HG03060 (cell line): ENCODE measurements at regions not wholly inside any gene's neighbourhood (a gene's known extent, or its start where the extent isn't known, plus 50 kb on each side); places are given as distances from the start of the nearest gene placed in this dataset.
"Not testable (repeated sequence)": the region's sequence is repeated elsewhere in the genome, so short reads cannot be mapped to it uniquely, and the experiment has no call there.

Experiments
- ATAC-seq: cut with Tn5 transposase; IDR thresholded peaks from one replicate; pipeline ENCODE4 v1.9.1; 2021; ENCODE audit warnings: low read depth, moderate number of reproducible peaks; ENCODE audit not compliant: unreplicated experiment

GRCh38 chr10:43852644-43853214 is 204.0 kb upstream of the ZNF32 start:
- ATAC-seq: no peak

DNA sequence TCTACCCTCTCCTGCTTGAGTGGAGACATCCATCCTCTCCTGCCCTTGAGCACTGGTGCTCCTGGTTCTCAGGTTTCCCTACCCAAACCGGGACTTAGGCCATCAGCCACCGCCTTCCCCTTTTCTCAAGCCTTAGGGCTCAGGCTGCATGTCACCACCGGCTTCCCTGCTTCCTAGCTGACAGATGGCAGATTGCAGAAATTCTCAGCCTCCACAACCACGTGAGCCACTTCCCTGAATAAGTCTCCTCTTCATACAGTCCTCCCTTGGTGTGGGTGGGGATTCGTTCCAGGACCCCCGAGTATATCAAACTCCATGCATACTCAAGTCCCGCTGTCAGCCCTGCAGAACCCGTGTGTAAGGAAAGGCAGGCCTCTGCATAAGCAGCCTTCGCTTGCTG is 203.5 kb upstream of the ZNF32 start:
- ATAC-seq: no peak

DNA sequence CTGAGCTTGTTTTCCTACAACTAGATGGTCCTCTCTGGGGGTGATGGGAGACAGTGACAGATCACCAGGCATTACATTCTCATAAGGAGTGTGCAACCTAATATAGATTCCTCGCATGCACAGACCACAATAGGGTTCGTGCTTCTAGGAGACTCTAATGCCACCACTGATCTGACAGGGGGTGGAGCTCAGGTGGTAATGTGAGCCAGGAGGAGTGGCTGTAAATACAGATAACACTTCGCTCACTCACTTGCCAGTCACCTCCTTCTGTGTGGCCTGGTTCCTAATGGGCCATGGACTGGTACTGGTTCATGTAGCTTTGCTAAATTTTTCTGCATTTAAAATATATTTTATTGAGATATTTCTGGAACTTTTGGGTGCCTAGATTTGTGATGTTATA is 202.3 kb upstream of the ZNF32 start:
- no peak for ATAC-seq

DNA sequence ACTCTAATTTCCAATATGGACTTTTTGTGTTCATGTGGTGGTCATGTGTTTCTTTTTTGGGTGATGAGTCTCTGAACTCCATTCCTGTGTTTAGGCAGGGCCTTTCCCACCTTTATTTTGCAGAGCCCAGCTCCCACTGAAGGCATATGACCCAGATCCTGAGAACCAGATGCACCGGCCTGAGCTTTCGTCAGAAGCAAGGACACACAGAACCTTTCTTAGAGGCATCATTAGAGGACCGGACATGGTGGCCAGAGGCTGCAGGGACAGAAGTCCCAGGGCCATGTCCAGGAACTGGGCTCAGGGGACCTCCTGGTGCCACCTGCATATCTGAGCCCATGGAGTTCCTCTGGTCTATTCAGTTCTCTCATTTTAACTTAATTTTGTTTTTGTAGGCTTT is 200.9 kb upstream of the ZNF32 start:
- no peak for ATAC-seq

DNA sequence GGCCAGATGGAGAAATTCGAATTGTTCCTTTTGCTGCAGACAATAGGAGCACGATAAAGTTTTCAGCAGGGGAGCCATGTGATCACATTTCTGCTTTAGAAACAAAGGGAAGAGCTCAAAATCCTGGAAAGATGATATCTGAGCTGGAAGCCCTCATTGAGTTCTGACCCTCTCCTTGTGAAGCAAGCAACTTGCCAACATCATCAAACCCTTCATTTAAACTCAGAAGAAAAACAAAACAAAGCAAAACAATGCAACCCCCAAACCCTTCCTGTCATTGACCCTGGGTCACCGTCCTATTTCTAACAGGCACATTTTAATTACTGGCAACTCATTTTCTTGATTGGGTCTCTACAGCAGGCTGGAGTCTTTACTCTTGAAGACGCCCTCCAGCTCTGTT is 198.3 kb upstream of the ZNF32 start:
- ATAC-seq: no peak

DNA sequence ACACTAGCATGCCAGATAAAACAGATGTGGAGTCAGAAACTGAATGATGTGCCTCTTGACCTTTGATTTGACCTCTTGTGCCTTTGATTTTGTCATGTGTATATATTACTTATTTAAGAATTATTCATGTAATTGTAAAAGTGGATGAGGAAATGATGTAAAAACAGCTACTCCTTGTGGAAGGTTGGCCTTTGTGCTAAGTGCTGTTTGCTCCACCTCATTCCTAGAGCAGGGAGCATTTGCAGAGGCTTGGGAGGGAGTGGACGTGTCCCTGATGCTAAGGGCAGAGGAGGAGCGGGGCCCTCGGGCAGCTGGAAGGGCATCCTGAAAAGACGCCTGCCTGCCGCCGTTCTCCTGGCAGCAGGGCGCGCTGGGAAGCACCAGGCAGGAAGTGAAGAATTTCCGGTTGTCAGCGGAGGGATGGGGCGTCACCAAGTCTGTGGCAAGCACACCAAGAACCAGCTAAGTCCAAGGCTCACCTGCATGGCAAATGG is 197.6 kb upstream of the ZNF32 start:
- no peak for ATAC-seq

- no peak for ATAC-seq
Measured at GRCh38 chr10:43845121-43845520, 196.4 kb upstream of the ZNF32 start.

DNA sequence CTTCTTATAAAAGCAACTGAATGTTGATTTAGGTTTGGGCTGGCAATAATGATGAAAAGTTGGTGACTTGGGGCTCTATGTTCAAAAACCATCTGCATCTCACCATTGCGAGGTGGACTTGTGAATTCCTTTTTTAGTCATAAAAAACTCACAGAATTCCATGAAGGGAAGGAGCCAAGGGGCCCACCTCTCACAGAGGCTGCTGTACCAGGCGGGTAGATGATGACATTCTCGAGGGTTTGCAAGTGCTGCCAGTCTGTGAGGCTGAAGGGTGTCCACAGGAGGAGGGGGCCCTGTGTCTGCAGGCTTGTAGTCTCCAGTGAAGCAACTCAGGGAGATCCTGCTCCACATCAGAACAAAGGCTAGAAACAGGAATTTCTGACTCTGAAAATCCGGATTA is 195.5 kb upstream of the ZNF32 start:
- ATAC-seq: no peak

GRCh38 chr10:43843321-43844101 is 194.8 kb upstream of the ZNF32 start:
- no peak for ATAC-seq

GRCh38 chr10:43842496-43842895 is 193.8 kb upstream of the ZNF32 start:
- ATAC-seq: no peak

- ATAC-seq: no peak
Measured at GRCh38 chr10:43842072-43842471, 193.4 kb upstream of the ZNF32 start.

DNA sequence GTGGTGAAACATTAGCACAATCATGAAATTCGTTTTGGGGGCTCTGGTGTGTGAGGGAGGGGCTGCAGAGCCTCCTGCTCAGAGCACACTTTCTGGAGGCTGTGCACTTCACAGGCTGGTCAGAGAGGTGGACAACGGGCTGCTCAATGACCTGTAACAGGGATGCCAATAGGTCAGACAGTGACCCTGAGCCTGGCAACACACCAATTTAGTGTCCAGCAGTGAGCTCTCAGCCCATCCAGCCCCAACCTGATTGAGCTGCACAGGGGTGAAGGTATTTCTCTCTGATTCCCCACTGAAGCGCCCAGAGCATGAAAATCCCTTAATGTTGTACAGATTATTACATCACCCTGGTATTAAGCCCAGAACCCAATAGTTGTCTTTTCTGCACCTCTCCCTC is 191.3 kb upstream of the ZNF32 start:
- no peak for ATAC-seq

DNA sequence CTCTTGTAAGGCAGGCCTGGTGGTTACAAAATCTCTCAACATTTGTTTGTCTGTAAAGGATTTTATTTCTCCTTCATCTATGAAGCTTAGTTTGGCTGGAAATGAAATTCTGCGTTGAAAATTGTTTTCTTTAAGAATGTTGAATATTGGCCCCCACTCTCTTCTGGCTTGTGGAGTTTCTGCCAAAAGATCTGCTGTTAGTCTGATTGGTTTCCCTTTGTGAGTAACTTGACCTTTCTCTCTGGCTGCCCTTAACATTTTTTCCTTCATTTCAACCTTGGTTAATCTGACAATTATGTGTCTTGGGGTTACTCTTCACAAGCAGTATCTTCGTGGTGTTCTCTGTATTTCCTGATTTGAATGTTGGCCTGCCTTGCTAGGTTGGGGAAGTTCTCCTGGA is 186.1 kb upstream of the ZNF32 start:
- ATAC-seq: not testable (repeated sequence)

GRCh38 chr10:43827853-43828252 is 179.2 kb upstream of the ZNF32 start:
- no peak for ATAC-seq

- no peak for ATAC-seq
Measured at GRCh38 chr10:43825984-43826383, 177.3 kb upstream of the ZNF32 start.

GRCh38 chr10:43825421-43825820 is 176.7 kb upstream of the ZNF32 start:
- ATAC-seq: no peak

DNA sequence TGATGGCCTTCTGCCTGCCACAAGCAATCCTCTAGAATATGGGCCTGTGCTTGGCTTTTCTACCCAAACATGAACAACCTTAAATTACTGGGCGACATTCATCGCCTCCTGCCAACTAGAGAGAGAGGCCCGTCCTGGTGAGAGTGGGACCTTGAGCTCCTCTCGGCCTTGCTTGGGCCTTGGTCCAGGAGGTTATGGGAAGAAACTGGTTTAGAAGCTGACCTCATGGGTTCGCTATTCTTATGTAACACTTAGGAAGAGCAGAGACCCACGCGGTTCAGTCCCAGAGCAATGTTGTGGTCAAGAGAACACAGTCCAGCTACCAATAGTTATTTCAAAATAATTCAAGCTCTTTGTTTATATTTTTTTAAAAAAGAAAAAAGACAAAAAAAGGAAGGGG is 176.3 kb upstream of the ZNF32 start:
- ATAC-seq: no peak

DNA sequence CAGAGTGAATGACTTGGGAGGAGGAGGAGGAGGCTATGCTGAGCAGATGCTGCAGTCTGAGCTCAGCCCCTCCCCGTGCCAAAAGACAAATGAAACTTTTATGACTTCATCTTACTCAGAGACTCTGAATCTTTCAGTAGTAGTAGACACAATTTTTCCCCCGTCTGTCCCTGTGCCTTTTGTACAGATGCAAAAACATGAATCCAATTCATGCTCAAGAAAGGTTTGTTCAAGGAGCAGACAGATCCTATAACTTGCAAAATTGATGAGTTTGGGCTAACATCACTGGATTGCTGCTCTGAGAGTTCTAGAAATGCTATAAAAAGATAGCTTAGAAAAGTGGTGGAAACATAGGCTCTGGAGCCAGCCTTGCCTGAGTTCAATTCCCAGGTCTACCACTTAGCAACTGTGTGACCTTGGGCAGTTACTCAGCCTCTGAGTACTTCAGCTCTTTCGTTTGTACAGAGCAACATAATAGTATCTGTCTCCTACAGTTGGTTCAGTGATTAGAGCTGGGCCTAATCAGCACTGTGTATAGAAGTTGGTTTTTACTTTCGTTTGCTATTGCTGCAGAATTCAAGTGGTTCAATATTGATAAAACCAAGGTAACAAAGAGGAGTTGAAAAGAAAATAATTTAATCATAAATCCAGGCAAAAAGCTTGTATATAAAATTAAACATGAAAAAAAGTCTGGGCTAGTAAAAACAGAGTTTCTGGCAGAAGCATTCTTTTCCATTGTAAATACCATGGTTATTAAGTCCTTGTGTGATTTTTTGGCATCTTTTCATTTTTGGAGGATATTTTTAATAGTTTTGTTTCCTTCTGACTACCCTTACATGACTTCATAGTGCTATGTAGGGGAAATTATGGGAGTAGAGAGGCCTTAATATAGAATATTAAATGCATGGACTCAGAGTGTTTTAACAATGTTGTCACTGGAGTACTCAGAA is 174.2 kb upstream of the ZNF32 start:
- ATAC-seq: no peak

DNA sequence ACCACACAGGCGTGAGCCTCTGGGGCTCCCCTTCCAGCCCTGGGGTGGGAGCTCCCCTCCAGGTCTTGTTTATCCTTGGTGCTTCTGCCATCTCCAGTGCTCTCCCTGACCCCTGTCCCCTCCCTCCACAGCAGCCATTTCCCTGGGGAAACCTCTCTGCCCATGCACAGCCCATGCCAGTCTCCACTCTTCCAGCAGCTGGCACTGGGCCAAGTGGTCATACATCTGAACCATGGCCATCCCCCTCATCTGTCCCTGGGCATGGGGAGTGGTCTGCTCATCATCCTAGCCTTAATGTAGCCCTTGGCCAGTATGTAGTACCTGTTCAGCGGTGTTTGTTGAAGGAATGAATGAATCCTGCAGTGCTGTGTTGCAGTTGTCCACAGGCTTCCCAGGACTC is 172.4 kb upstream of the ZNF32 start:
- ATAC-seq: no peak

DNA sequence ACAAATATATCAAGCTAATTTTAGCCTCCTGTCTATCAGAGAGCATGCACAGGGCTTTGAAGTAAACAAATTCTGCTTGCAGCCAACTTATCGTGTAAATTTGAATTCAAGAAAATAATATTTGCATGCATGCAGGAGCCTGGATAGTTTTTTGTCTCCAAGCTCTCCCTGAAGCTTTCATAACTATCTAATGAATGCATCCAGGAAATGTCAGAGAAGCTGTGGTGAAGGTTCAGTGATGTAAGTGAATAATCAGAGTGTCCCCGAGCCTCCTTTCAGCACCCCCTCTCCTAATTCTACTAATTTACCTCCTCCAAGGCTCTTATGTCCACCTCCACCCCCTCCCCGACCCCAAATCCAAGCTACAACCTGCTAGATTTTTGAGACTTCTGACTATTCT is 172.0 kb upstream of the ZNF32 start:
- no peak for ATAC-seq
